Smooth muscle cell (in vitro differentiated cells): ENCODE measurements at regions not wholly inside any gene's neighbourhood (a gene's known extent, or its start where the extent isn't known, plus 50 kb on each side); places are given as distances from the start of the nearest gene placed in this dataset.

Source experiments
- DNase-seq: peaks from one replicate; lab custom pipeline; 2025; ENCODE audit not compliant: unreplicated experiment; lab: John Stamatoyannopoulos, UW
- H2AFZ ChIP-seq: fragments of 200-600 bp; sonication (generic); 2 replicates; pipeline ENCODE4 v1.6.0; 2016; ENCODE audit warnings: antibody characterized with exemption, low read depth, mild to moderate bottlenecking
- H3F3A ChIP-seq: fragments of 200-600 bp; sonication (generic); 2 replicates; pipeline ENCODE4 v1.6.0; 2017; ENCODE audit warnings: antibody characterized with exemption, low read depth
- H3K27ac ChIP-seq: fragments of 200-600 bp; sonication (generic); 2 replicates; pipeline ENCODE4 v1.5.1; 2016; ENCODE audit warnings: low read depth, mild to moderate bottlenecking
- H3K27me3 ChIP-seq: fragments of 200-600 bp; sonication (generic); 2 replicates; pipeline ENCODE4 v1.6.1; 2016; ENCODE audit warnings: low read depth, mild to moderate bottlenecking
- H3K36me3 ChIP-seq: fragments of 200-600 bp; sonication (generic); 2 replicates; pipeline ENCODE4 v1.5.1; 2016; ENCODE audit warnings: low read depth
- H3K4me1 ChIP-seq: fragments of 200-600 bp; sonication (generic); 2 replicates; pipeline ENCODE4 v1.5.1; 2016; ENCODE audit warnings: low read depth
- H3K4me2 ChIP-seq: fragments of 200-600 bp; sonication (generic); 2 replicates; pipeline ENCODE4 v1.6.0; 2016; ENCODE audit warnings: mild to moderate bottlenecking
- H3K4me3 ChIP-seq: fragments of 200-600 bp; sonication (generic); 2 replicates; pipeline ENCODE4 v1.5.1; 2016; ENCODE audit warnings: mild to moderate bottlenecking
- H3K79me2 ChIP-seq: fragments of 200-600 bp; sonication (generic); 2 replicates; pipeline ENCODE4 v1.6.0; 2016; ENCODE audit warnings: low read depth, mild to moderate bottlenecking
- H3K9ac ChIP-seq: fragments of 200-600 bp; sonication (generic); 2 replicates; pipeline ENCODE4 v1.6.0; 2016; ENCODE audit warnings: low read depth
- H3K9me3 ChIP-seq: fragments of 200-600 bp; sonication (generic); replicated peaks from 2 replicates; pipeline ENCODE4 v1.5.1; 2016; ENCODE audit warnings: low read depth
- H4K20me1 ChIP-seq: fragments of 200-600 bp; sonication (generic); 2 replicates; pipeline ENCODE4 v1.6.0; 2016; ENCODE audit warnings: low read depth
- WGBS: methylation state at CpG from one replicate; pipeline ENCODE4 v1.1.7; 2016; ENCODE audit warnings: low lambda C conversion rate; 5-methylcytosine and 5-hydroxymethylcytosine counted together
- TF ChIP-seq, protein P1 (sequence below): fragments of 200-600 bp; sonication (generic); IDR thresholded peaks from 2 replicates; pipeline ENCODE4 v1.5.1; 2017; ENCODE audit warnings: borderline replicate concordance, mild to moderate bottlenecking, antibody characterized with exemption; ENCODE audit not compliant: insufficient read depth, poor library complexity, severe bottlenecking

DNA sequence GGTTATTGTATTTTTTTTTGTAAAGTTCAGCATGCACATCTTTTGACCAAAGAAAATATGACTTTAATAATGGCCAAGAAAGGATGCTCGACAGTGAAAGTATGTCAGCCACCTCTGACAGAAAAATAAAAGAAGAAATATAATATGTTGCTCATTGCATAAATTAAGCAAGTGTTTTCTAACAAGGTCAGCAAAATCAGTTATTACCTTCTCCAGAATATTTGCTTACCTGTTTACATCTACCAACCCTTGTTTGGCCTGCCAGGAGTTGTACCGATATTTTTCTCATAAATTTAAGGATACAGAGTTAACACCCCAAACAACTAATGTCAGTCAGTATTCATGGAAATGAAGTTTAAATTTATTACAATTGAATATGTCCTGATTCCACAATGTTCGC lies 685.4 kb downstream of the PLA2G4A start:
- Histone ChIP-seq H3K36me3 (no peaks in the 10 kb centered on the region), H3K27ac (no peak overlapping the region), H4K20me1 (no peaks in the 10 kb centered on the region), H3K79me2 (no peaks in the 10 kb centered on the region), H3K27me3 (no peaks in the 10 kb centered on the region), H3K4me1 (no peaks in the 10 kb centered on the region), H3F3A (no peaks in the 10 kb centered on the region), H3K4me3 (no peak overlapping the region), H3K9me3 (no peaks in the 10 kb centered on the region), H3K9ac (no peak overlapping the region), H3K4me2 (no peak overlapping the region), H2AFZ (no peak overlapping the region)
- no peak for DNase-seq
- WGBS, result 94% methylated on average over 3 of the region's 3 CpGs
- TF ChIP-seq, protein P1, sequence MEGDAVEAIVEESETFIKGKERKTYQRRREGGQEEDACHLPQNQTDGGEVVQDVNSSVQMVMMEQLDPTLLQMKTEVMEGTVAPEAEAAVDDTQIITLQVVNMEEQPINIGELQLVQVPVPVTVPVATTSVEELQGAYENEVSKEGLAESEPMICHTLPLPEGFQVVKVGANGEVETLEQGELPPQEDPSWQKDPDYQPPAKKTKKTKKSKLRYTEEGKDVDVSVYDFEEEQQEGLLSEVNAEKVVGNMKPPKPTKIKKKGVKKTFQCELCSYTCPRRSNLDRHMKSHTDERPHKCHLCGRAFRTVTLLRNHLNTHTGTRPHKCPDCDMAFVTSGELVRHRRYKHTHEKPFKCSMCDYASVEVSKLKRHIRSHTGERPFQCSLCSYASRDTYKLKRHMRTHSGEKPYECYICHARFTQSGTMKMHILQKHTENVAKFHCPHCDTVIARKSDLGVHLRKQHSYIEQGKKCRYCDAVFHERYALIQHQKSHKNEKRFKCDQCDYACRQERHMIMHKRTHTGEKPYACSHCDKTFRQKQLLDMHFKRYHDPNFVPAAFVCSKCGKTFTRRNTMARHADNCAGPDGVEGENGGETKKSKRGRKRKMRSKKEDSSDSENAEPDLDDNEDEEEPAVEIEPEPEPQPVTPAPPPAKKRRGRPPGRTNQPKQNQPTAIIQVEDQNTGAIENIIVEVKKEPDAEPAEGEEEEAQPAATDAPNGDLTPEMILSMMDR, result no peak

DNA sequence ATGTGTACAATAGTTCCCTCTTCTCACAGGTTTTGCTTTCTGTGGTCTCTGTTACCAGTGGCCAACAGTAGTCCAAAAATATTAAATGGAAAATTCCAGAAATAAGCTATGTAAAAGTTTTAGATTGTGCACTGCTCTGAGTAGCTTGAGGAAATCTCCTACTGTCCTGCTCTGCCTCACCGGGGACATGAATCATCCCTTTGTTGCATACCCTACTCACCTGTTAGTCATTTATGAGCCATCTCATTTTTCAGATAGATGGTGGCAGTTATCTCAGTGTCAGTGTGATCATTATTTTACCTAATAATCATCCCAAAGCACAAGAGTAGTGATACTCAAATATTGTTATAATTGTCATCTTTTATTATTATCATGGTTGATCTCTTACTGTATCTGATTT lies 688.1 kb downstream of the PLA2G4A start:
- TF ChIP-seq, protein P1, result no peak
- Histone ChIP-seq H3K27me3 (no peaks in the 10 kb centered on the region), H3K9ac (no peak overlapping the region), H3K9me3 (no peaks in the 10 kb centered on the region), H3K36me3 (no peaks in the 10 kb centered on the region), H3K79me2 (no peaks in the 10 kb centered on the region), H3K4me2 (no peak overlapping the region), H4K20me1 (no peaks in the 10 kb centered on the region), H3K4me1 (no peaks in the 10 kb centered on the region), H2AFZ (no peak overlapping the region), H3F3A (no peaks in the 10 kb centered on the region), H3K27ac (peak overlapping the region; percentile 54), H3K4me3 (no peak overlapping the region)
- 70% methylated on average over 1 of the region's 1 CpG for WGBS
- no peak for DNase-seq

DNA sequence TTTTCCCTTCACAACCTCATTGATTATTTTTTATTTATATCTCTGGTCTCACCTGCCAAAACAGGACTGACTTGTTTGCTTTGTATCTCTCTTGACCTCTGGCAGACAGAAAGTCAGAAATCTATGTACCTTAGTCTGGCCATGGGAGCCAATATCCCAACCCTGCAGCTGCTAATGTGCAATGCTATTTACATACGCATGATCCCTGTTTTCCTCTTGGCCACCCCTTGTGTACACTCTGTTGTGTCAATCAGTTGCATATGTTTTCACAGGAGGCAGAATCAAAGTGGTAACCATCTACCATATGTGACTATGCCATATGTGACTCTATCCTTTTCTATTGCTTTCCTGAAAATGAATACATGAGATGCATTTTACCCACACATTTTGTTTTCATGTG lies 688.8 kb downstream of the PLA2G4A start:
- Histone ChIP-seq H3K9me3 (no peaks in the 10 kb centered on the region), H3F3A (no peaks in the 10 kb centered on the region), H3K4me3 (no peak overlapping the region), H3K9ac (no peak overlapping the region), H3K4me2 (no peak overlapping the region), H3K36me3 (no peaks in the 10 kb centered on the region), H3K4me1 (no peaks in the 10 kb centered on the region), H2AFZ (no peak overlapping the region), H3K27ac (no peak overlapping the region), H3K79me2 (no peaks in the 10 kb centered on the region), H3K27me3 (no peaks in the 10 kb centered on the region), H4K20me1 (no peaks in the 10 kb centered on the region)
- WGBS, result 86% methylated on average over 1 of the region's 1 CpG
- DNase-seq, result no peak
- TF ChIP-seq, protein P1, result no peak

DNA sequence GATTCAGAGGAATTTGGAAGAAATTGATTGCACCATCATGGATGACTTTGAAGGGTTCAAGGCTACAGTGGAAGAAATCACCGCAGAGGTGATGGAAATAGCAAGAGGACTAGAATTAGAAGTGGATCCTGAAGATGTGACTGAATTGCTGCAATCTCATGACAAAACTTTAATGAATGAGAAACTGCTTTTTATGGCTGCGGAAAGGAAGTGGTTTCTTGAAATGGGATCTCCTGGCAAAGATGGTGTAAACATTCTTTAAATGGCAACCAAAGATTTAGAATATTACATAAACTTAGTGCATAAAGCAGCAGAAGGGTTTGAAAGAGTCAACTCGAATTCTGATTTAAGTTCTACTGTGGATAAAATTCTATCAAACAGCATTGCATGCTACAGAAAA lies 698.6 kb downstream of the PLA2G4A start:
- Histone ChIP-seq H2AFZ (no peak overlapping the region), H3K4me1 (no peaks in the 10 kb centered on the region), H3K9ac (no peak overlapping the region), H3K9me3 (no peaks in the 10 kb centered on the region), H4K20me1 (no peaks in the 10 kb centered on the region), H3K27ac (no peak overlapping the region), H3K79me2 (no peaks in the 10 kb centered on the region), H3K27me3 (no peaks in the 10 kb centered on the region), H3K4me2 (no peak overlapping the region), H3K4me3 (no peak overlapping the region), H3K36me3 (no peaks in the 10 kb centered on the region), H3F3A (no peaks in the 10 kb centered on the region)
- WGBS, result 90% methylated on average over 3 of the region's 3 CpGs
- TF ChIP-seq, protein P1, result no peak
- DNase-seq, result no peak
